Prostate gland (tissue), 2 donors: ENCODE measurements at regions not wholly inside any gene's neighbourhood (a gene's known extent, or its start where the extent isn't known, plus 50 kb on each side); places are given as distances from the start of the nearest gene placed in this dataset.
A peak's percentile ranks its signal among the peaks of the same experiment; 100 is the strongest.

Experiments
- DNase-seq: peaks from one replicate; pipeline ENCODE4 v3.0.0-alpha.2; 2019; ENCODE audit warnings: low spot score
- H3K27ac ChIP-seq, 2 donors: fragments of 200-600 bp; sonication (generic); 2 replicates each; pipeline ENCODE4 v1.5.1; 2017 to 2019
- H3K27me3 ChIP-seq: fragments of 200-600 bp; sonication (generic); replicated peaks from 2 replicates; pipeline ENCODE4 v1.5.1; 2019; ENCODE audit not compliant: insufficient read depth
- H3K36me3 ChIP-seq, 2 donors: fragments of 200-600 bp; sonication (generic); 1 replicate in 1 of 2; 2 replicates in 1 of 2; pipeline versions ENCODE4 v1.5.1 to v1.8.1; 2017 to 2019
- H3K4me1 ChIP-seq: fragments of 200-600 bp; sonication (generic); replicated peaks from 2 replicates; pipeline ENCODE4 v1.5.1; 2019
- H3K4me3 ChIP-seq, 2 donors: fragments of 200-600 bp; sonication (generic); 2 replicates each; pipeline ENCODE4 v1.5.1; 2017 to 2019
- H3K9me3 ChIP-seq: fragments of 200-600 bp; sonication (generic); 2 replicates; pipeline ENCODE4 v1.5.1; 2017
- CTCF ChIP-seq, 4 experiments: fragments of 200-600 bp in 2 of 4; fragments of 450-650 bp in 2 of 4; sonication (generic) in 2 of 4; IDR thresholded peaks; 1 replicate in 3 of 4; 2 replicates in 1 of 4; pipeline ENCODE4 v1.5.1; 2016 to 2019; ENCODE audit warnings: antibody characterized with exemption in 4 of 4, mild to moderate bottlenecking in 2 of 4, moderate library complexity in 2 of 4
- POLR2A ChIP-seq: fragments of 450-650 bp; IDR thresholded peaks from one replicate; pipeline ENCODE4 v1.6.1; 2016; ENCODE audit warnings: antibody characterized with exemption, mild to moderate bottlenecking
- POLR2AphosphoS5 ChIP-seq: sonication (generic); formaldehyde crosslinking; IDR thresholded peaks from one replicate; pipeline ENCODE4 v1.6.1; 2017; ENCODE audit warnings: antibody characterized with exemption
- WGBS: methylation state at CpG from one replicate; pipeline ENCODE4 v1.1.5; 2018; 5-methylcytosine and 5-hydroxymethylcytosine counted together
- intact Hi-C: fragments of 100-400 bp; cut with DNase I; formaldehyde crosslinking; loops from one replicate; pipeline ENCODE4 v1.14.2; 2022

- Histone ChIP-seq H3K9me3 (no peaks in the 10 kb centered on the region), H3K27me3 (no peaks in the 10 kb centered on the region), H3K4me3 (no peak overlapping the region), H3K27ac (peak overlapping the region in 1 of 2 donors; percentile 26), H3K4me1 (no peaks in the 10 kb centered on the region), H3K36me3 (no peaks in the 10 kb centered on the region)
- DNase-seq, result no peak
- TF ChIP-seq POLR2A, result no peak
- TF ChIP-seq CTCF (IDR thresholded peaks at IDR 0.05), result no peak
- no peak for TF ChIP-seq POLR2AphosphoS5
- intact Hi-C loops, result no loop called here
- 55% methylated on average over 4 of the region's 4 CpGs for WGBS
Measured at GRCh38 chr7:94323844-94324243, 70.9 kb upstream of the COL1A2 start.

DNA sequence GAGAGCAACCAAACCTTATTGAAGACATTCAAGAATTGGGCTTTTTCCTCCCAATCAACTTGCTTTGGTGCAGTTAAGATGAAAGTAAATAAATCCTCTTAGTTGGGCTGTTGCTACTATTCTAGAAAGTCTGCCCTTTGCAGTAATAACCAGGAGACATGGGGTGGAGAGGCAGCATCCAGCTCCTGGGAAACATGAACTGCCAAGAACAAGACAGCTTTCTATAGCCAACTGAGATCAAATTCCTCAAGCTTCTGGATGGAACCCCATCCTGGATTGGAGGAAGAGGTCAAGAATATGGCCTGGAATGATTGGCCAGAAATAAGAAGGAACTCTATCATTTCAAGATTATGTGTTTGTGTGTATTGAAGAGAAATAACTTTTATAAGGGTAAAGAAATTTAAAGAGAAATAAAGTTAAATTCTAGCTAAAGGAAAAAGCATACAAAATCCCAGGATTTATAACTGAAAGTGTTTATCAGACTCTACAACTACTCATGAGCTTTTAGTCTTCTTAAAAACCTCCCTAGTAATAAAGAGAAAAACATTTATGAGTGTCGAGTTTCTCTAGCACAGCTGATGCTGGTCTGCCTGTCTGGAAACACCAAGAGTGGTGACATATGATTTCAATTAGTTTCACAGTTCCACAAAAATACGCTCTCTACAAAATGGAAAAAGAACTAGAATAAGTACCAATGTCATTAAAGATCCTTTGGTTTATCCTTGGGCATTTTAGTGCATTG lies 70.1 kb upstream of the COL1A2 start:
- Histone ChIP-seq H3K9me3 (no peaks in the 10 kb centered on the region), H3K4me3 (no peak overlapping the region), H3K27me3 (no peaks in the 10 kb centered on the region), H3K27ac (peak overlapping the region in 1 of 2 donors; percentile 26), H3K36me3 (no peaks in the 10 kb centered on the region), H3K4me1 (no peaks in the 10 kb centered on the region)
- TF ChIP-seq POLR2A (no peak), CTCF (IDR thresholded peaks at IDR 0.05) (no peak), POLR2AphosphoS5 (peak; percentile 3)
- intact Hi-C loops, result no loop called here
- no peak for DNase-seq
- 55% methylated on average over 2 of the region's 2 CpGs for WGBS

DNA sequence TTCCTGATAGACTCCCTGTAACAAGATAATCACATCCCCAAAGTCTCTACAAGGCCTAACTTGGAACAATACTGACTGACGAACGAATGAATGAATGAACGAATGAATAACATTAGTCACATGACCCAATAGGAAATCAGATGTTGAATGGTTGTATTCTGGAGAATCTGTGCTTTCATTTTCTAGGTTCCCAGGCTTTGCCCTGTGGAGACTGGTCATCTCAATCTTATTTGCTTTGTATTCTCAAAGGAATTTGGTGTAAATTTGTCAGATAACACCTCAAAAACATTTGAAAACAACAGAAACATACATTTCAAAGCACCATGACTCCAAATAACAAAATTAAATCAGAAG lies 69.6 kb upstream of the COL1A2 start:
- peak overlapping the region in 1 of 2 donors; percentile 26 for H3K27ac ChIP-seq
- H3K4me1 ChIP-seq, result no peaks in the 10 kb centered on the region
- H3K9me3 ChIP-seq, result no peaks in the 10 kb centered on the region
- no peak for TF ChIP-seq POLR2A
- TF ChIP-seq CTCF (IDR thresholded peaks at IDR 0.05), result no peak
- no peak for TF ChIP-seq POLR2AphosphoS5
- no peak for DNase-seq
- no peak overlapping the region for H3K4me3 ChIP-seq
- WGBS, result 61% methylated on average over 3 of the region's 3 CpGs
- no peaks in the 10 kb centered on the region for H3K27me3 ChIP-seq
- H3K36me3 ChIP-seq, result no peaks in the 10 kb centered on the region
- intact Hi-C loops, result no loop called here

DNA sequence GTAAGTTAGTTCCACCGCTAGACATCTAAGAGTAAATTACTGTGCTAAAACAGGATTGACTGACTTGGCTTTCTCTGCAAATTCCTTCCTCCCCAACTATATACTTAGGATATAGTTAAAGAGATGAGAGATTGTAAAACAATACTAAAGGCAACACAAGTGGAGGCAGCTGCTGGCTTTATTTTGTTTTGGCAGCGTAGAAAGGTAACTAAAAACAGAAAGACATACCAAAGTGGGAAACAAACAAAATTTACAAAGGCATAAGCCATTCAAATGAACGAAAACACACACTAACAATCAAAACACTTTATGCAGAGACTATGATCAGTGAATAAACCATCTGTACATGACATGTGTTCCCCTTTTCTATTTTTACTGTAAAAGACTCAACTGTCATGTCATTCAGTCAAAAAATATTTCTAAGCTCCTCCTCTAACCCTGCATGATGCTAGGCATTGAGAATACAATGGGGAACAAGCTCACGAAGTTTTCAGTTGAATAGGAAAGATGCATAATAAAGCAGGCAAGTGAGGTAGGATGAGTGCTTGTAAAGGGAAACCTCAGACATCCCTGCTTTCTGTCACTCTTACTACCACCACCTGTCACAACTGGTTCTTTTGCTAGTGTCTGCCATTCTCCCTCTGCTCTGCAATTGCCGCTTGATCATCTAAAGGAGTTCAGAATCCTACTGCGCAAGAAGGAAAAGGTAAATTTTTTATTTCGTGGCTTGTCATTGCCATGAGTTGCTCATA lies 64.2 kb upstream of the COL1A2 start:
- H3K27ac ChIP-seq, result no peak overlapping the region
- WGBS, result 62% methylated on average over 7 of the region's 7 CpGs

More for the DNA sequence above, 64.2 kb upstream of the COL1A2 start:
- Histone ChIP-seq H3K4me1 (no peaks in the 10 kb centered on the region), H3K36me3 (no peaks in the 10 kb centered on the region), H3K27me3 (no peaks in the 10 kb centered on the region), H3K9me3 (no peaks in the 10 kb centered on the region), H3K4me3 (no peak overlapping the region)
- TF ChIP-seq POLR2AphosphoS5, result no peak
- no peak for TF ChIP-seq CTCF (IDR thresholded peaks at IDR 0.05)
- TF ChIP-seq POLR2A, result no peak
- no peak for DNase-seq
- intact Hi-C loops, result no loop called here
